DMS114 treated with DMSO at 0.1 percent for 48 hours (cell line): ENCODE measurements at regions not wholly inside any gene's neighbourhood (a gene's known extent, or its start where the extent isn't known, plus 50 kb on each side); places are given as distances from the start of the nearest gene placed in this dataset.

Experiments
- DNase-seq: peaks from one replicate; lab custom pipeline; 2025; ENCODE audit not compliant: unreplicated experiment; lab: John Stamatoyannopoulos, UW

GRCh38 chr6:153790876-153791473, 248.1 kb upstream of the OPRM1 start:
- DNase-seq = no peak

GRCh38 chr6:153790048-153790447, 249.0 kb upstream of the OPRM1 start:
- no peak for DNase-seq

GRCh38 chr6:153787341-153787606, 251.8 kb upstream of the OPRM1 start:
- no peak for DNase-seq

GRCh38 chr6:153781306-153781705, 257.7 kb upstream of the OPRM1 start:
- DNase-seq = no peak

- DNase-seq = no peak
Measured at GRCh38 chr6:153780011-153780410, 259.0 kb upstream of the OPRM1 start.

GRCh38 chr6:153778216-153778615, 260.8 kb upstream of the OPRM1 start:
- DNase-seq = no peak

- DNase-seq = no peak
Measured at GRCh38 chr6:153771577-153771976, 267.5 kb upstream of the OPRM1 start.

- DNase-seq = no peak
Measured at GRCh38 chr6:153767127-153767526, 271.9 kb upstream of the OPRM1 start.

- no peak for DNase-seq
Measured at GRCh38 chr6:153758516-153758915, 280.5 kb upstream of the OPRM1 start.

- DNase-seq = no peak
Measured at GRCh38 chr6:153735761-153736160, 303.3 kb upstream of the OPRM1 start.

GRCh38 chr6:153729189-153729588, 309.9 kb upstream of the OPRM1 start:
- DNase-seq = no peak

GRCh38 chr6:153727885-153728284, 311.2 kb upstream of the OPRM1 start:
- DNase-seq = no peak

- no peak for DNase-seq
Measured at GRCh38 chr6:153725456-153725855, 313.6 kb upstream of the OPRM1 start.

GRCh38 chr6:153720732-153721131, 318.3 kb upstream of the OPRM1 start:
- DNase-seq = no peak

GRCh38 chr6:153705429-153705828, 333.6 kb upstream of the OPRM1 start:
- no peak for DNase-seq

- DNase-seq = no peak
Measured at GRCh38 chr6:153702671-153703070, 336.4 kb upstream of the OPRM1 start.

GRCh38 chr6:153698637-153699036, 340.4 kb upstream of the OPRM1 start:
- DNase-seq = no peak

GRCh38 chr6:153698001-153698400, 341.0 kb upstream of the OPRM1 start:
- no peak for DNase-seq

- no peak for DNase-seq
Measured at GRCh38 chr6:153677522-153677921, 361.5 kb upstream of the OPRM1 start.

GRCh38 chr6:153673750-153674149, 365.3 kb upstream of the OPRM1 start:
- DNase-seq = no peak

GRCh38 chr6:153673225-153673624, 365.8 kb upstream of the OPRM1 start:
- DNase-seq = no peak

- DNase-seq = no peak
Measured at GRCh38 chr6:153670403-153671026, 368.5 kb upstream of the OPRM1 start.

- DNase-seq = no peak
Measured at GRCh38 chr6:153668758-153669157, 370.3 kb upstream of the OPRM1 start.
